ENCODE measurements at regions not wholly inside any gene's neighbourhood (a gene's known extent, or its start where the extent isn't known, plus 50 kb on each side); places are given as distances from the start of the nearest gene placed in this dataset.

DNA sequence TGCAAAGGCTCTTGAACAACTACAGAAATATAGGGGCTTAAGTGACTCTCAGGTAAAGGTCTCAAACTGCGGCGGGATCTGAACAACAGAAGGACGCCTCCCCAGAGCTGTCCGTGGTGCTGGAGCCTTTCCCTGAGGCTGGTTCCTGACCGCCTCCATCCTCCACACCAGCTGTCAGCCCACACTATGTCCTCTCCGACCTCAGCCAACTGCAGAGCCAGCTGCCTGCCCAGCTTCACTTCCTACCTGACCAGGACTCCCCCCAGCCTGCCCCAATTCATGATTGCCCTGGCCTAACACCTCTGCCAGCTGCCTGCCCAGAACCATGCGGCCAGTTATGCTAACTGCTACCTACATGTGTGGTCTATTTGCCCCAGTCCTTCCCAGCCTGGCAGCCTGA lies 63.6 kb upstream of the ZC3H12A start:
- no peak for DNase-seq (ENCODE audit: low read depth)
- no peak overlapping the region for H3K4me3 ChIP-seq (ENCODE audit: low read length)
- TF ChIP-seq, protein P1, sequence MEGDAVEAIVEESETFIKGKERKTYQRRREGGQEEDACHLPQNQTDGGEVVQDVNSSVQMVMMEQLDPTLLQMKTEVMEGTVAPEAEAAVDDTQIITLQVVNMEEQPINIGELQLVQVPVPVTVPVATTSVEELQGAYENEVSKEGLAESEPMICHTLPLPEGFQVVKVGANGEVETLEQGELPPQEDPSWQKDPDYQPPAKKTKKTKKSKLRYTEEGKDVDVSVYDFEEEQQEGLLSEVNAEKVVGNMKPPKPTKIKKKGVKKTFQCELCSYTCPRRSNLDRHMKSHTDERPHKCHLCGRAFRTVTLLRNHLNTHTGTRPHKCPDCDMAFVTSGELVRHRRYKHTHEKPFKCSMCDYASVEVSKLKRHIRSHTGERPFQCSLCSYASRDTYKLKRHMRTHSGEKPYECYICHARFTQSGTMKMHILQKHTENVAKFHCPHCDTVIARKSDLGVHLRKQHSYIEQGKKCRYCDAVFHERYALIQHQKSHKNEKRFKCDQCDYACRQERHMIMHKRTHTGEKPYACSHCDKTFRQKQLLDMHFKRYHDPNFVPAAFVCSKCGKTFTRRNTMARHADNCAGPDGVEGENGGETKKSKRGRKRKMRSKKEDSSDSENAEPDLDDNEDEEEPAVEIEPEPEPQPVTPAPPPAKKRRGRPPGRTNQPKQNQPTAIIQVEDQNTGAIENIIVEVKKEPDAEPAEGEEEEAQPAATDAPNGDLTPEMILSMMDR (conservative IDR thresholded peaks at IDR 0.05; ENCODE audit: low read depth, low read length) = no peak

DNA sequence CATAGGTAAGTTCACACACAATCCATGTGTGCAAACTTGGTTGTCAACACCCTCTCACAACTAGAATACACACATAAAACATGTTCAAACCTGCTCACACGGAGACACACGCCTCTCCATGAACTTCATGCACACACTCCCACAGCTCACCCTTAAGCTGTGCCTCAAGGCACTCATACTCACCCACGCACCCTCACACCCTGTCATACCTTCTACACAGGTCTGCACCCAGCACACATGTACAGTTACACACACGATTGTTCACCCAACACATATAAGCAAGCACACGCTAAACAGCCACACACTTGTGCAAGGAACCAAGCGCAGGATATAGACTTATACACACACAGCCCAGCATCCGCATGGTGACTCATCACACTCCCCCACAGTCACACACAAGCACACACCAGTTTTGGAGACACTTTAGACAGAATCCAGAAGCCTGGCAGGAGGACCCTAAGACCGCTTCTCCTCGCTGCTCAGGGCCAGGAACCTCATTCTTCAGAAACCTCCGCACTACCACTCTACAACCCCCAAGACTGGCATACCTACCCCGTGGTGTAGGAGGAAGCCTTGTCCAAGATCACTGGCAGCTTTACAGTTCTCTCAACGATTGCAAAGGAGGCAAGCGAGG lies 58.7 kb upstream of the ZC3H12A start:
- H3K4me3 ChIP-seq (ENCODE audit: low read length) = no peak overlapping the region
- TF ChIP-seq, protein P1 (conservative IDR thresholded peaks at IDR 0.05; ENCODE audit: low read depth, low read length) = no peak

DNA sequence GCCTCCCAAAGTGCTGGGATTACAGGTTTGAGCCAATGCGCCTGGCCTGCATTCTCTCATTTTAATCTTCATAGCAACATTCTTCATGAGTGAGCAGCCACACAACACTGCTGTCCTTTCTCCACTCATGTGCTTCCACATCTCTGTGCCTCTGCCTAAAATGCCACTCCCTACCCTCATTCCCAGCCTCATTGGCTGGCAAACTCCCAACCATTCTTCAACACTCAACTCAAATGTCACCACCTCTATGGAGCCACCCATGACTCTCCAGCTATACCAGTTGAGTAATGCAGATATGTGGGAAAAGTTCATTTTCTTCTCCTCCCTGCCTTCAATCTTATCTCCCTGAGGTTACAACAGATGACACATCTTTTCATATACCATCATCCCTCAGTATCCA lies 53.9 kb upstream of the ZC3H12A start:
- TF ChIP-seq, protein P1 (conservative IDR thresholded peaks at IDR 0.05; ENCODE audit: low read depth, low read length) = no peak
- no peak overlapping the region for H3K4me3 ChIP-seq (ENCODE audit: low read length)
- no peak for DNase-seq (ENCODE audit: low read depth)

More for the DNA sequence above, 58.7 kb upstream of the ZC3H12A start:
- DNase-seq (ENCODE audit: low read depth) = no peak

DNA sequence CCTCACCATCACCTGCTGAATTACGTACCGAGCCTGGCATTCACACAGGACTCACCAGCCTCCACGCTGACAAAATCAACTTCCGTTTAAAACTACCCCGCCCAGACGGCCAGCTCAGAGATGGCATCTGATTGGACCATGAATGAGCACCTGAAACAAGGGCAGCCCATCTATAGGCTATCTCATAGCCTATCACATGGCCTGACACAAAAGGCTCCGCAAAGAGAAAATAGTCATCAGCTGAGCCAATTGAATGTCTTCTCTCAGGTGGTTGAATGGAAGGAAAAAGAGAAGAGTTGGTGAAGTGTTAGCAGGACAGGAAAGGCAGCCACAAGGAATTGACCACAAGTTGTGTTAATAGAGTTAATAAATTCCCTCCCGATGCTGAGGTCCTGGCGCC lies 50.6 kb upstream of the ZC3H12A start:
- no peak overlapping the region for H3K4me3 ChIP-seq (ENCODE audit: low read length)
- DNase-seq (ENCODE audit: low read depth) = no peak
- TF ChIP-seq, protein P1 (conservative IDR thresholded peaks at IDR 0.05; ENCODE audit: low read depth, low read length) = no peak

DNA sequence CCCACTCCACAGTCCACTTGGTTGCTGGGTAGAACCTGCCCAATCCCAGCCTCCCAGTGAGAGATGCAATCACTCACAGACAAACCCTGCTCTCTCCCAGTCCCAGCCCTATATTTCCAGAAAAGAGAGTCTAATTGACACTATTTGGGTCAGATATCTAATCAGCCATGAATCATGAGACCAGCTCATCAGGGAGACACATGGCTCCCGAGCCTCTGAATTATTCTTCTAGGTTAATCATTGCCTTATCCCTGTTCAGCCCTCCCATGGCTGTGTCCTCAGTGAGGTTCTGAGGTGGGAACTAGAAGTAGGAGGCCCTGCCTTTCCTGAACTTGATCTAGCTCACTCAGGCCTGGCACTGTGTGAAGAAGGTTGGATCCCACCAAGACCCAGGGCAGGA lies 49.9 kb upstream of the ZC3H12A start:
- TF ChIP-seq, protein P1 (conservative IDR thresholded peaks at IDR 0.05; ENCODE audit: low read depth, low read length) = no peak
- DNase-seq (ENCODE audit: low read depth) = no peak
- H3K4me3 ChIP-seq (ENCODE audit: low read length) = no peak overlapping the region

All from retinal pigment epithelial cell (primary cell).